H9 (cell line): ENCODE measurements at regions not wholly inside any gene's neighbourhood (a gene's known extent, or its start where the extent isn't known, plus 50 kb on each side); places are given as distances from the start of the nearest gene placed in this dataset.

Experiments
- DNase-seq: peaks from one replicate; pipeline ENCODE4 v3.0.0-alpha.2; 2017
- H2AFZ ChIP-seq: one replicate; pipeline ENCODE4 v1.6.1; 2013; ENCODE audit warnings: mild to moderate bottlenecking, low read length, control low read depth, moderate library complexity
- H2AK5ac ChIP-seq: 2 replicates; pipeline ENCODE4 v1.6.1; 2013; ENCODE audit warnings: low read length, control low read depth, mixed read lengths; ENCODE audit not compliant: insufficient read length
- H2BK120ac ChIP-seq: one replicate; pipeline ENCODE4 v1.6.1; 2013; ENCODE audit warnings: low read depth, mild to moderate bottlenecking, low read length, control low read depth, inconsistent platforms; ENCODE audit not compliant: poor library complexity, severe bottlenecking
- H2BK12ac ChIP-seq: 2 replicates; pipeline ENCODE4 v1.6.1; 2013; ENCODE audit warnings: low read length, control low read depth, mixed read lengths, low read depth; ENCODE audit not compliant: insufficient read length
- H2BK15ac ChIP-seq: 2 replicates; pipeline ENCODE4 v1.6.1; 2013; ENCODE audit warnings: low read depth, low read length, control low read depth
- H2BK20ac ChIP-seq: one replicate; pipeline ENCODE4 v1.6.1; 2013; ENCODE audit warnings: low read depth, mild to moderate bottlenecking, low read length, control low read depth, inconsistent platforms; ENCODE audit not compliant: poor library complexity, severe bottlenecking
- H2BK5ac ChIP-seq: 2 replicates; pipeline ENCODE4 v1.6.1; 2013; ENCODE audit warnings: low read length, control low read depth, mixed read lengths; ENCODE audit not compliant: insufficient read length
- H3K14ac ChIP-seq: 2 replicates; pipeline ENCODE4 v1.6.1; 2013; ENCODE audit warnings: low read length, control low read depth; ENCODE audit not compliant: insufficient read depth
- H3K18ac ChIP-seq: 2 replicates; pipeline ENCODE4 v1.6.1; 2013; ENCODE audit warnings: low read depth, mild to moderate bottlenecking, mixed read lengths, low read length, control low read depth; ENCODE audit not compliant: insufficient read length
- H3K23ac ChIP-seq: 2 replicates; pipeline ENCODE4 v1.6.1; 2013; ENCODE audit warnings: low read length, control low read depth, mixed read lengths, low read depth; ENCODE audit not compliant: insufficient read length
- H3K23me2 ChIP-seq: 2 replicates; pipeline ENCODE4 v1.6.1; 2013; ENCODE audit warnings: low read depth, mild to moderate bottlenecking, mixed read lengths, low read length, control low read depth; ENCODE audit not compliant: insufficient read length, poor library complexity, severe bottlenecking
- H3K27ac ChIP-seq: 2 replicates; pipeline ENCODE4 v1.5.1; 2013; ENCODE audit warnings: low read length, control low read depth, mixed read lengths, low read depth; ENCODE audit not compliant: insufficient read length
- H3K27me3 ChIP-seq: 2 replicates; pipeline ENCODE4 v1.6.1; 2013; ENCODE audit warnings: low read length, control low read depth, inconsistent platforms; ENCODE audit not compliant: insufficient read depth
- H3K4ac ChIP-seq: 2 replicates; pipeline ENCODE4 v1.6.1; 2013; ENCODE audit warnings: low read depth, mild to moderate bottlenecking, control low read depth, inconsistent platforms, low read length, moderate library complexity
- H3K4me1 ChIP-seq: 2 replicates; pipeline ENCODE4 v1.6.1; 2013; ENCODE audit warnings: low read length, control low read depth, inconsistent platforms; ENCODE audit not compliant: insufficient read depth
- H3K4me2 ChIP-seq: 2 replicates; pipeline ENCODE4 v1.6.1; 2013; ENCODE audit warnings: low read length, control low read depth, mixed read lengths; ENCODE audit not compliant: insufficient read length, insufficient read depth
- H3K56ac ChIP-seq: 2 replicates; pipeline ENCODE4 v1.6.1; 2013; ENCODE audit warnings: low read depth, mild to moderate bottlenecking, mixed read lengths, low read length, control low read depth; ENCODE audit not compliant: insufficient read length
- H3K79me1 ChIP-seq: 2 replicates; pipeline ENCODE4 v1.6.1; 2013; ENCODE audit warnings: low read depth, mild to moderate bottlenecking, moderate library complexity, low read length, control low read depth, inconsistent platforms; ENCODE audit not compliant: insufficient read depth, poor library complexity, severe bottlenecking
- H3K79me2 ChIP-seq: 2 replicates; pipeline ENCODE4 v1.6.1; 2013; ENCODE audit warnings: low read length, control low read depth, inconsistent platforms; ENCODE audit not compliant: insufficient read depth
- H3K9ac ChIP-seq: 2 replicates; pipeline ENCODE4 v1.6.1; 2013; ENCODE audit warnings: low read length, control low read depth, mixed read lengths; ENCODE audit not compliant: insufficient read length; ENCODE audit errors: extremely low read depth
- H3K9me3 ChIP-seq: one replicate; pipeline ENCODE4 v1.6.1; 2013; ENCODE audit warnings: low read depth, low read length, inconsistent platforms; ENCODE audit not compliant: control insufficient read depth
- H3T11ph ChIP-seq: one replicate; pipeline ENCODE4 v1.6.1; 2013; ENCODE audit warnings: mild to moderate bottlenecking, low read length, control low read depth, inconsistent platforms
- H4K20me1 ChIP-seq: one replicate; pipeline ENCODE4 v1.6.1; 2013; ENCODE audit not compliant: control insufficient read depth, insufficient read length, insufficient read depth
- H4K5ac ChIP-seq: 2 replicates; pipeline ENCODE4 v1.6.1; 2013; ENCODE audit warnings: low read depth, mild to moderate bottlenecking, mixed read lengths, low read length, control low read depth; ENCODE audit not compliant: insufficient read length
- H4K8ac ChIP-seq: replicated peaks from 2 replicates; pipeline ENCODE4 v1.6.1; 2013; ENCODE audit warnings: low read length, control low read depth, mixed read lengths, low read depth; ENCODE audit not compliant: insufficient read length
- H4K91ac ChIP-seq: 2 replicates; pipeline ENCODE4 v1.6.1; 2013; ENCODE audit warnings: low read depth, mild to moderate bottlenecking, moderate library complexity, mixed read lengths, low read length, control low read depth; ENCODE audit not compliant: insufficient read length
- H3K27ac Mint-ChIP-seq, 3 experiments: 2 replicates in 2 of 3; 3 replicates in 1 of 3; pipeline ENCODE4 v1.8.0; 2020 to 2021; ENCODE audit warnings: mixed read lengths in 3 of 3, mild to moderate bottlenecking in 1 of 3, moderate library complexity in 1 of 3
- H3K27me3 Mint-ChIP-seq: 2 replicates; pipeline ENCODE4 v1.8.0; 2021; ENCODE audit warnings: low read depth, mild to moderate bottlenecking, moderate library complexity, mixed read lengths
- H3K36me3 Mint-ChIP-seq, 3 experiments: 2 replicates in 2 of 3; 3 replicates in 1 of 3; pipeline ENCODE4 v1.8.0; 2020 to 2021; ENCODE audit warnings: low read depth in 3 of 3, mixed read lengths in 3 of 3; ENCODE audit not compliant: insufficient read depth in 1 of 3
- H3K4me1 Mint-ChIP-seq, 2 experiments: 2 replicates each; pipeline ENCODE4 v1.8.0; 2020; ENCODE audit warnings: mixed read lengths in 2 of 2
- H3K4me3 Mint-ChIP-seq, 2 experiments: 2 replicates in 1 of 2; 3 replicates in 1 of 2; pipeline ENCODE4 v1.8.0; 2020 to 2021; ENCODE audit warnings: mild to moderate bottlenecking in 2 of 2, mixed read lengths in 2 of 2, moderate library complexity in 1 of 2
- H3K9me3 Mint-ChIP-seq, 2 experiments: 2 replicates in 1 of 2; 3 replicates in 1 of 2; pipeline ENCODE4 v1.8.0; 2020; ENCODE audit warnings: mild to moderate bottlenecking in 2 of 2, mixed read lengths in 2 of 2, moderate library complexity in 1 of 2
- WGBS: extraction: QIAGEN DNeasy Blood & Tissue Kit; methylation state at CpG from one replicate; pipeline ENCODE4 v1.1.7; 2013; ENCODE audit warnings: missing lambda C conversion rate, low lambda C conversion rate, mixed read lengths; ENCODE audit not compliant: insufficient read length; ENCODE audit errors: extremely low coverage; 5-methylcytosine and 5-hydroxymethylcytosine counted together
- TF ChIP-seq, protein P1 (sequence below): fragments of 200-600 bp; sonication (generic); conservative IDR thresholded peaks from 3 replicates; pipeline ENCODE4 v1.8.0; 2021; ENCODE audit warnings: antibody characterized with exemption, mild to moderate bottlenecking

DNA sequence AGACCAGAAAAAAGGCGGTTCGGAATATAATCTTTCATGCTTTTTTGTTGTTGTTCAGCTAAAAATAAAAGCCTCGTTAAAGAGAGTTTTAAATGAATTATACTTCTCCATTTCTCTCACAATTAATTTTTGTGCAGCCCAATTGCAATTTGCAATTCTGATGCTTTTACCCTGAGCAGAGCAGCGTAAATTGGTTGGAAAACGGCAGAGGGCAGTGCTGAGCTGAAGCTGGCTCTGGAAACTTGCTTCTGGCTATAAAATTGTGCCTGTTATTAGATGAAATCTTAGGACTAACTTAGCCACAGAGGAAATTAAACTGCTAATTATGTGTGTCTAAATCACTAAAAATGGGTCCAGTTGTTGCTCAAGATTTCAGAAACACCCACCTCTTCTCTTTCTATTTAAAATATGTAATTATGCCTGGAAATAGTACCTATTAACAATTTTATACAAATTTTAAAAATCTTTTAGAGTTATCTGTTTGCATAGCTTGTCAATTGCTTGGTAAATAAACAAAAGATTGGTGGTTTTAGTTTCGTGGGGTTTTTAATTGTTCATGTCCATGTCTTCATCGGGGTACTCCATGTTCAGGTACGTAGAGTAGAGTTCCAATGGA is 441.8 kb upstream of the TLE4 start:
- no peak overlapping the region for H3K27ac ChIP-seq
- no peaks in the 10 kb centered on the region for H3K79me1 ChIP-seq
- H3K27me3 Mint-ChIP-seq, result no peaks in the 10 kb centered on the region; the same call in 1 of the 2 replicates
- WGBS, result no CpG with 5 or more reads among the region's 8 CpGs
- no peak overlapping the region for H3K14ac ChIP-seq
- no peak overlapping the region for H2AK5ac ChIP-seq
- H3T11ph ChIP-seq, result no peak overlapping the region
- H3K9ac ChIP-seq, result no peak overlapping the region
- H3K18ac ChIP-seq, result no peak overlapping the region
- H3K79me2 ChIP-seq, result no peaks in the 10 kb centered on the region
- H3K4me1 ChIP-seq, result peaks cover 2% of the 10 kb centered on the region; the same call in 1 of the 2 replicates
- no peak overlapping the region for H2BK20ac ChIP-seq
- no peak overlapping the region for H2BK12ac ChIP-seq
- no peak overlapping the region for H3K56ac ChIP-seq
- no peaks in the 10 kb centered on the region for H3K9me3 ChIP-seq
- DNase-seq, result no peak
- no peaks in the 10 kb centered on the region for H3K23me2 ChIP-seq
- H2BK120ac ChIP-seq, result no peak overlapping the region
- no peaks in the 10 kb centered on the region for H3K27me3 ChIP-seq
- no peak overlapping the region for H3K4me3 Mint-ChIP-seq
- no peak overlapping the region for H4K5ac ChIP-seq
- no peak overlapping the region for H3K4me2 ChIP-seq
- no peak overlapping the region for H2AFZ ChIP-seq
- H4K20me1 ChIP-seq, result no peaks in the 10 kb centered on the region
- H3K23ac ChIP-seq, result no peak overlapping the region
- H4K91ac ChIP-seq, result no peak overlapping the region
- H4K8ac ChIP-seq, result no peak overlapping the region
- no peak overlapping the region for H3K4ac ChIP-seq
- no peaks in the 10 kb centered on the region for H3K9me3 Mint-ChIP-seq
- H2BK5ac ChIP-seq, result no peak overlapping the region
- no peak overlapping the region for H2BK15ac ChIP-seq
- no peaks in the 10 kb centered on the region for H3K36me3 Mint-ChIP-seq
- H3K27ac Mint-ChIP-seq, result no peak overlapping the region
- TF ChIP-seq, protein P1, sequence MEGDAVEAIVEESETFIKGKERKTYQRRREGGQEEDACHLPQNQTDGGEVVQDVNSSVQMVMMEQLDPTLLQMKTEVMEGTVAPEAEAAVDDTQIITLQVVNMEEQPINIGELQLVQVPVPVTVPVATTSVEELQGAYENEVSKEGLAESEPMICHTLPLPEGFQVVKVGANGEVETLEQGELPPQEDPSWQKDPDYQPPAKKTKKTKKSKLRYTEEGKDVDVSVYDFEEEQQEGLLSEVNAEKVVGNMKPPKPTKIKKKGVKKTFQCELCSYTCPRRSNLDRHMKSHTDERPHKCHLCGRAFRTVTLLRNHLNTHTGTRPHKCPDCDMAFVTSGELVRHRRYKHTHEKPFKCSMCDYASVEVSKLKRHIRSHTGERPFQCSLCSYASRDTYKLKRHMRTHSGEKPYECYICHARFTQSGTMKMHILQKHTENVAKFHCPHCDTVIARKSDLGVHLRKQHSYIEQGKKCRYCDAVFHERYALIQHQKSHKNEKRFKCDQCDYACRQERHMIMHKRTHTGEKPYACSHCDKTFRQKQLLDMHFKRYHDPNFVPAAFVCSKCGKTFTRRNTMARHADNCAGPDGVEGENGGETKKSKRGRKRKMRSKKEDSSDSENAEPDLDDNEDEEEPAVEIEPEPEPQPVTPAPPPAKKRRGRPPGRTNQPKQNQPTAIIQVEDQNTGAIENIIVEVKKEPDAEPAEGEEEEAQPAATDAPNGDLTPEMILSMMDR, result peak; percentile 85
- H3K4me1 Mint-ChIP-seq, result peaks cover 15 to 19% of the 10 kb centered on the region in 2 experiments
